ENCODE measurements at regions not wholly inside any gene's neighbourhood (a gene's known extent, or its start where the extent isn't known, plus 50 kb on each side); places are given as distances from the start of the nearest gene placed in this dataset.

- no peak overlapping the region for H3K27ac ChIP-seq
- no peak for TF ChIP-seq CTCF (IDR thresholded peaks at IDR 0.05)
- no peak for TF ChIP-seq ZFX (IDR thresholded peaks at IDR 0.05; ENCODE audit: borderline replicate concordance)
These were observed 110.6 kb downstream of the MYCN start for GRCh38 chr2:16050908-16051489.

DNA sequence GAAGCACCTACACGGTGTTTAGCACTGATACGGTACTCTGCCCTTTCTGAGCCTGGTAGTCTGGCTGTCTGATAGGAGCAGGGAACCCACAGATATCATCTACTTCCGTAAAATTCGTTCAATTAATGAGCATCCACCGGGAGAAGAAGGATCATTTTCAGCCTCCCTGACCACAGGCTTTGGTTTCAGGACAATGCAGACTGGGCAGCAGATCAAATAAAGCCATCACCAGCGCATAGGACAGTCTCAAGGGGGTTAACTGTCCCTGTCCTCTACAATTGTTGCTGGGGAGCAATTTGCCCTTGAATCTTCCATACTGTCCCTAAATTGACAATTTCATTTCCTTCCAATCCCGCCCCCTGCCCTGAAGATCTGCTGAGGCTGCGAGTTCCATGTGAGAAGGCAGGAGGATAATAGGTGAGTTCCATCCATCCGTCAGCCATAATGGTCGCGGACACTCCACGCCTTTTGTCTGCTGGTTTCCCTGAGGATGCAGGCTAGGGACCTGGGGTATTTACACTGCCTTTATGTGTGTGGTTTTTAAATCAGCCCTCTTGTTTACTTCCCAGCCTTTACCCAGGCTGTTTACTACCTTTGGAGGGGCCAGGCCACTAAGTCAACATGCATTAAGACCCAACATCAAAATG is 110.0 kb downstream of the MYCN start:
- no peak for TF ChIP-seq CTCF (IDR thresholded peaks at IDR 0.05)
- no peak for TF ChIP-seq ZFX (IDR thresholded peaks at IDR 0.05; ENCODE audit: borderline replicate concordance)
- no peak overlapping the region for H3K27ac ChIP-seq

GRCh38 chr2:16049406-16049805 is 109.1 kb downstream of the MYCN start:
- no peak overlapping the region for H3K27ac ChIP-seq
- TF ChIP-seq ZFX (IDR thresholded peaks at IDR 0.05; ENCODE audit: borderline replicate concordance) = no peak
- TF ChIP-seq CTCF (IDR thresholded peaks at IDR 0.05) = no peak

GRCh38 chr2:16048466-16048865 is 108.1 kb downstream of the MYCN start:
- TF ChIP-seq CTCF (IDR thresholded peaks at IDR 0.05) = no peak
- TF ChIP-seq ZFX (IDR thresholded peaks at IDR 0.05; ENCODE audit: borderline replicate concordance) = no peak
- H3K27ac ChIP-seq = no peak overlapping the region

GRCh38 chr2:16047701-16048100 is 107.4 kb downstream of the MYCN start:
- H3K27ac ChIP-seq = no peak overlapping the region

DNA sequence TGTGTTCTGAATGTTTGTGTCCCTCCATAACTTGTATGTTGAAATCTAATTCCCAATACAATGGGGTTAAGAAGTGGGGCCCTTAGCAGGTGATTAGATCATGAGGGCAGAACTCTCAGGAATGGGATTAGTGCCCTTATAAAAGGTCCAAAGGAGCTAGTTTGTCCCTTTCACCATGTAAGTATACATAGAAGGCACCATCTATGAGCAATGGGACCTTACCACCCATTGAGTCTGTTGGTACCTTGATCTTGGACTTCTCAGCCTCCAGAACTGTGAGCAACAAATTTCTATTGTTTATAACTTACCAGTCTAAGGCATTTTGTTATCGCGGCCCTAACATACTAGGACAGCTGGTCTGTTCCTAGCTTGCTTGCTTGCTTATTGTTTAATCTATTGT is 106.3 kb downstream of the MYCN start:
- H3K27ac ChIP-seq = no peak overlapping the region
- no peak for TF ChIP-seq ZFX (IDR thresholded peaks at IDR 0.05; ENCODE audit: borderline replicate concordance)
- TF ChIP-seq CTCF (IDR thresholded peaks at IDR 0.05) = no peak

More at GRCh38 chr2:16047701-16048100, 107.4 kb downstream of the MYCN start:
- no peak for TF ChIP-seq ZFX (IDR thresholded peaks at IDR 0.05; ENCODE audit: borderline replicate concordance)
- TF ChIP-seq CTCF (IDR thresholded peaks at IDR 0.05) = no peak

DNA sequence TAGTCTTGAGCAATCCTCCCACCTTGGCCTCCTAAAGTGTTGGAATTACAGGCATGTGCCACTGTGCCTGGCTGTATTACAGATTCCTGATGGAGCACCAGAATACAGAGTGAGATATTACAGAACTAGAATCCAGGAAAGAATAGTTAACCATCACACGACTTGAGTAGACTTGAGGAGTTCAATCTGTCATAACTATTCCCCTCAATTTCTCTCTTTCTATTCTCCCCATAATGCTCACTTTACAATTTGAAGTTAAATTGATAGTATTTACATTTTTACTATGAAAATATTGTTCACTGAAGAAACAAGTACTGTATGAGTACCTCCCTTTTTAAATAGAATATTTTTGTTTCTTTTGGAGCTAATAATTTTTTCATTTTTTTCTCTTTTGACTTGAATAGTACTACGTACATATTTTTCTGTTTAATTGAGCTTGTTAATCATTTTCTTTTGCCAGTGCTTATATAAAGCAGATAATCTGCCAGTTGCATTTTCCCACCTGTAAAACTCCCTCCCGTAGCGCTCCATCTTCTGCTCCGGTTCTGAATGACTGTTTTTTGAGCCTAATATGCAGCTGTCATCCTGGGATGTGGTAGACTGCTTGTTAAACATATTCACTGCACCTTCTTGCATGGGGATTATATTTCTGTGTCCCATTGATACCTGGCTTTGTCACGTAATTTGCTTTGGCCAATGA is 105.5 kb downstream of the MYCN start:
- H3K27ac ChIP-seq = no peak overlapping the region
- TF ChIP-seq ZFX (IDR thresholded peaks at IDR 0.05; ENCODE audit: borderline replicate concordance) = no peak

All from 22Rv1 (cell line).